GM12892 (cell line): ENCODE measurements at regions not wholly inside any gene's neighbourhood (a gene's known extent, or its start where the extent isn't known, plus 50 kb on each side); places are given as distances from the start of the nearest gene placed in this dataset.

Source experiments
- DNase-seq: peaks from one replicate; pipeline ENCODE4 v3.0.0; 2011; ENCODE audit not compliant: insufficient read length
- FAIRE-seq: peaks from 2 replicates; lab custom pipeline; 2011; peaks lifted over from hg19 to GRCh38; lab: Jason Lieb, UNC
- POLR2A ChIP-seq: IDR thresholded peaks from 2 replicates; pipeline ENCODE4 v1.6.1; 2011; ENCODE audit warnings: low read depth, low read length, control low read depth
- POLR2AphosphoS5 ChIP-seq: IDR thresholded peaks from 2 replicates; pipeline ENCODE4 v1.6.1; 2011; ENCODE audit warnings: low read depth, low read length, control low read depth
- TAF1 ChIP-seq: IDR thresholded peaks from 2 replicates; pipeline ENCODE4 v1.6.1; 2011; ENCODE audit warnings: low read depth, mild to moderate bottlenecking, control low read depth, low read length, borderline replicate concordance

DNA sequence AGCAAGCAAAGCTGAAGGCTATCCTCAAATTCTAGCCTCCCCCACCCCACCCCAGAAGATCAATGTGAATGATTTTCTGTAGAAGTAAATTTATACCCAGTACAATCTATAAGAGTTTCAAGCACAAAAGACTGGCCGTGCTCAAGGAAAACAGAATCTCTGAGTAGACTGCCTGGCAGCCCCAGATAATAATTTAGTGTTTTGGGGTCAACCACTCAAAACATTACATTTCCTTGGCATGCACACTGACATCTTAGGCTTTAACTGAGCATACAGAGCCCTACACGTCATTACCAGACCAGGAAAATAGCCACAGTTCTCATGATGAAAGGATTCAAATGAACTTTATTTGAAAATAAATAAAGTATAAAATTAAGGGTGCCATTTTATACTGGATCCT lies 376.5 kb downstream of the TBL1XR1 start:
- FAIRE-seq: no peak
- no peak for TF ChIP-seq POLR2A
- TF ChIP-seq POLR2AphosphoS5: no peak
- no peak for TF ChIP-seq TAF1
- no peak for DNase-seq

DNA sequence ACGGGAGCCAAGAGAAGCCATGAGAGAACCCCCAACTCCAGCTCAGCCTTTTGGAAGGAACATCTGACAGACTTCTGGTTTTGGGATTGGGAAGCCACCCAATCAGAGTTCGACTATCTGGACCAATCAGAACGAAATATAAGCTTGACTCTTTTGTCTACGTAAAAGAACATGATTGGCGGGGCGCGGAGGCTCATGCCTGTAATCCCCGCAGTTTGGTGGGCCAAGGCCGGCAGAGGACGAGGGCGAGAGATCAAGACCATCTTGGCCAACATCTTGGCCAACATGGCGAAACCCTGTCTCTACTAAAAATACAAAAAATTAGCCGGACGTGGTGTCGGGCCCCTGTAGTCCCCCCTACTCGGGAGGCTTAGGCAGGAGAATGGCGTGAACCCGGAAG lies 380.3 kb downstream of the TBL1XR1 start:
- no peak for FAIRE-seq
- no peak for TF ChIP-seq POLR2AphosphoS5
- no peak for TF ChIP-seq POLR2A
- TF ChIP-seq TAF1: no peak

DNA sequence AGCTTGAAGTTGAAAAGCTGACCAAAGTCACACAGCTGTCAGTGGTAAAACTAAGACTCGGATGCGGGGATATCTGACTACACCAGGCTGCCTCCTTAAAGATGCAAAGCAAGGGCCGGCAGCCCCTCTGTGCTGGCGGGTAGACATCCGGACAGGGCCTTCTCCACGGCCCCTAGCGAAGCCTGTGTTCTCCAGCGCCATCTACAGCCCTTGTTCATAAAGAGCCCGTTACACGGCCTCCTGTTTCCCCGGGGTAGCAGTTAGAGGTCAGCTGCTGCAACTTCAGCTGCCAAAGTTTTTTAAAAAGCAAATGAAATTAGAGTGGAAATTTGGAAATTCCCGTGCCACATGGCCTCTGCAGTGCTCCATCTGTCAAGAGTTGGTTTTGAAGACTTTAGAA lies 383.0 kb downstream of the TBL1XR1 start:
- peak; percentile 20 for DNase-seq

More for the DNA sequence above, 380.3 kb downstream of the TBL1XR1 start:
- DNase-seq: no peak

DNA sequence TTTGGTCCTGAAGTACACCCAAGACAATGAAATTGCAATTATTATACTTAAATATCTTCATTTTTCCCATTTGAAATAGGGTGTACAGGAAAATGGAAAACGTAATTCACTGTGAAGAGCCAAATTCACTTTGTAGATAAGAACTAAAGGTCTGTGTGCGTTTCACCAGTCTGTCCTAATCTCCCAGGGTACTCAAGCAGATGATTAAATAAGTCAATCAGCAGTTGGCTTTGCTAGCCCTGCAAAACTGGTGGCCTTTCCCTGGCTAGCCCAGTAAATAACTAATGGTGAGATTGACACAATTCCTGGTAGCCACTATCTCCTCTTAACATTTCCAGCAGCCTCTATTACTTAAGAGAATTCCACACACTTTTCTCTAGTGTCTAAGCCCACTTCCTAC lies 389.3 kb downstream of the TBL1XR1 start:
- FAIRE-seq: no peak
- no peak for DNase-seq
- TF ChIP-seq POLR2AphosphoS5: no peak
- no peak for TF ChIP-seq TAF1
- TF ChIP-seq POLR2A: no peak

More for the DNA sequence above, 383.0 kb downstream of the TBL1XR1 start:
- no peak for FAIRE-seq
- TF ChIP-seq TAF1: no peak
- TF ChIP-seq POLR2A: no peak
- TF ChIP-seq POLR2AphosphoS5: no peak

DNA sequence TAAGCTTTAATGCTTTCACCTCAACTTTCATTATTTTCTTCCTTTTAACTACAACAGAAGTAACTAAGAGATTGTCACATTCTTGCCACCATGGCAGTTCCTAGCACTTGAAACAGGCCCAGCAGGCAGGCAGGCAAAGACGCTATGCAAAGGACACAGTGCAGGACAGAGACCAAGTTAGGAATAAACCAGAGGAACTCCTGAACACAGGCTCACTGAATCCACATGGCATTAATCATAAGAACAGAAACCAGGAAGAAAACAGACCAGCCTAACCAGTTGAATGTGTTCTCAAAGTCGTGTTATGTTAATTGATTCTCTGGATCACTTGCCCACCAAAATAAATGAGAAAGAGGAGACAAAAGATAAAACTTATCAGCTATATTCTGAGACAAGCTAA lies 397.6 kb downstream of the TBL1XR1 start:
- TF ChIP-seq POLR2AphosphoS5: no peak
- no peak for TF ChIP-seq TAF1
- TF ChIP-seq POLR2A: no peak
- no peak for FAIRE-seq
- no peak for DNase-seq

DNA sequence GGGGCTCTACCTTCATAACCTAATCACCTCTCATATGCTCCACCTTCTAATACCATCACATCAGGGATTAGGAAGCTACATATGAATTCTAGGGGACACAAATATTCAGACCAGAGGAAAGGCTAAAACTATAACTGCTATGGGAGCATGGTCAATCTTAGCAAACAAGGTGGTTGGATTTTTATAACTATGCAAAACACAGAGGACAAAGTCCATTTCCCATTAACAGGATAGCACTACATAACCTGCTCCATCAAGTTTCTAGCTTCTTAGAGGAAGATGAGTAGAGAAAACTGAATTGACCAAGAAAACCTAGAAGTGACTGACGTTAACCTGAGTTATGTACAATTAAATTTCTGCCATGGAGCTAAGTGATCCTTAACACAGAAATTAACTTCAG lies 398.6 kb downstream of the TBL1XR1 start:
- TF ChIP-seq TAF1 (no peak), POLR2A (no peak), POLR2AphosphoS5 (no peak)
- DNase-seq (no peak), FAIRE-seq (no peak)

DNA sequence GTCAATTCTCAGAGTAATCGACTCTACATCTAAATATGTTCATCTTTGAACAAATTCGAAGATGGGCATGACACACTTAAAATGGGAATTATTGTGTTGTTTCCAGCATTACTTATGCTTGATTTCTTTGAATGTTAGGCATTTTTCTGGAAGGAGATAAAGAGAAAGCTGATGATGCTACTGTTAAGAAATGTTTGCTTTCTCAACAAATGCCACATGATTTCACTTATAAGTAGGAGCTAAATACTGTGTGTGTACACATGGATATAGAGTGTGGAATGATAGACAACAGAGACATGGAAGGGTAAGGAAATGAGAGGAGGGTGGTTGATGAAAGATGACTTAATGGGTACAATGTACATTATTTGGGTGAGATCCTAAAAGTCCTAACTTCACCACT lies 400.9 kb downstream of the TBL1XR1 start:
- no peak for TF ChIP-seq POLR2AphosphoS5
- TF ChIP-seq TAF1: no peak
- TF ChIP-seq POLR2A: no peak
- DNase-seq (no peak), FAIRE-seq (no peak)

DNA sequence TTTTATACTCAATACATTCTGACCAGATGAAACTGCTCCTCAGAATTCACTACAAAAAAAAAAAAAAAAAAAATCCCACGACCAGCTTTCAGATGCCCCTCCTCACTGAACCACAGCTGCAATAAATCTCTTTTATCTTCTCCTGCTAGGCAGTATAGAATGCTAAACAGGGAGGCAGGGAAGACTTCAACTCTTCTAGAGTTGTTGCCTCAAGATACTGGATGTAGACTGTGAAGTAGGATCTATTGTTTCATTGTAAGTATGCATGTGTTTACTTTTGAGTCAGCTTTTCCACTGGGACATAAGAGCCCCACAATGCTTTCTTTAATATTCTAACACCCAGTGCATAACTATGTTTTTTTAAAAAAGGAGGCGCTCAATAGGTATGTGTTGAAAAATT lies 401.4 kb downstream of the TBL1XR1 start:
- DNase-seq (no peak), FAIRE-seq (no peak)
- TF ChIP-seq TAF1: no peak
- no peak for TF ChIP-seq POLR2AphosphoS5
- no peak for TF ChIP-seq POLR2A

DNA sequence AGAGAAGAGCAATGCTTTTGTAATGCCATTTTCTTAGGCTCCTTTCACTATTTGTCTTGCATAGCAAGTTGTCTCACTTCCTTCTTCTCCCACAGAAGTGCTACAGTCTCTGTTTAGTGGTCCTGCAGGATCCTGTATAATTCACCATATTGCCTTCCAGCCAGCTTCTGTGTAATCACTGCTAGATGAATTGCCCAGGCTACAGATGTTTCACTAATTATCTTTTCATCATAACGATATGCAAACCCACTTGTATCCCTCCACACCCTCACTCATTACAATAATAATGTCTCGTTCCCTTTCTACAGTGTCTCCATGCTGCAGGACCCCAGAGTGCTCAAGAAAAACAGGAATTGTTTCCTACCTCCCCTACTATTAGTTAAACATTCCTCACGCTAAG lies 402.9 kb downstream of the TBL1XR1 start:
- DNase-seq: no peak
- FAIRE-seq: no peak
- TF ChIP-seq POLR2AphosphoS5: no peak
- TF ChIP-seq POLR2A: no peak
- no peak for TF ChIP-seq TAF1

DNA sequence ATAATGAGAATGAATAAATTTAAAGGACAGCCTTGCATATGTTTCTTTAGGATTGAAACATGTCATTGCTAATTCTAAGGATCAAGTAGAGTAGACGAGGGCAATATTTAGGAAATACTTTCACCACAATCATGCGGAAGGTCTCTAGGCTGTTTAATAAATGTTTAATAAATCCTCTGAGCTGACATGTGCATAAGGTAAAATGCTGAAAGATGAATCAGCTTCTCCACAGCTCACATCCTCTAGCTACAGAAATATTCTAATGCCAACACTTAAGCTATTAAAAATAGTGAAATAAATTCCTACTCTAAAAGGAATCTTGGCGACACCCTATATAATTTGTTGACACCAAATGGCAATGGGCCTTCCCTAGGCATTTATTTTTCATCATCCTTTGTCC lies 407.3 kb downstream of the TBL1XR1 start:
- DNase-seq (no peak), FAIRE-seq (no peak)
- TF ChIP-seq TAF1: no peak

DNA sequence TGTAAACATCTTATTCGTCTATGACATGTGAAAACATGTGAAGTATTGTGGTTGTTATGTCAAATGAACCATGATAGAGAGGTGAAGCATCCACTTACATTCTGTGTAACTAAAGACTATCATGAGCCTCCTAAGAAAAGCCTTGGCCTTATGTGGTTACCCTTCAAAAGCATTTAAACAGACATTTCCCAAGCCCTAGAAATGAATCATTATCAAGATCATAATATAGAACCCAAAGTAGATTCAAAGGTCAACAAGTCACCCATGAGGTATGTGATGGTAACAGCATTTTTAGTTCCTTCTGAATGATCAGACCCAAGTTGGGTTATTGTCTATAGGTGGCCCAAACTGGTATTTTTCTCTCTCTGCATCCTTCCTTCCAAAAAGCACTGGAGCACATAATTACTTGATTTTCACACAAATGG lies 408.0 kb downstream of the TBL1XR1 start:
- FAIRE-seq: no peak
- TF ChIP-seq POLR2AphosphoS5 (no peak), POLR2A (no peak), TAF1 (no peak)
- DNase-seq: no peak

DNA sequence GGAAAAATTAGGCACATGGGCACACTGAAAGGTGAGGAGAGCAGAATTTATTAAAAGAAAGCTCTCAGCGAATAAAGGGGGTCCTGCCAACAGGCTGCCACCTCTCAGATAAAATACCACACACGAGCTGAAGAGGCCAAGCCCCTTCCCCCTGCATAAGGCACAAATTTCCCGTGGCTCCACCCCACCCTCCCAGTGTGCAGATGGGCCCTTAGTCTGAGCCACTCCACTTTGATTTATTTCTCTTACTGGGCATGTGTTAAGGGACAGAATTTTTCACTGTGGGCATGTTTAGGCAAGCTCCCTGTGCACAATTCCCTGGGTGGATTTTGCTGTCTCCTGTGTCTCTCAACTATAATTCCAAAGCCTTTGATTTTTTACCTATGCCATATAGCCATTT lies 409.8 kb downstream of the TBL1XR1 start:
- TF ChIP-seq POLR2A (no peak), TAF1 (no peak), POLR2AphosphoS5 (no peak)
- FAIRE-seq: no peak
- DNase-seq: no peak

DNA sequence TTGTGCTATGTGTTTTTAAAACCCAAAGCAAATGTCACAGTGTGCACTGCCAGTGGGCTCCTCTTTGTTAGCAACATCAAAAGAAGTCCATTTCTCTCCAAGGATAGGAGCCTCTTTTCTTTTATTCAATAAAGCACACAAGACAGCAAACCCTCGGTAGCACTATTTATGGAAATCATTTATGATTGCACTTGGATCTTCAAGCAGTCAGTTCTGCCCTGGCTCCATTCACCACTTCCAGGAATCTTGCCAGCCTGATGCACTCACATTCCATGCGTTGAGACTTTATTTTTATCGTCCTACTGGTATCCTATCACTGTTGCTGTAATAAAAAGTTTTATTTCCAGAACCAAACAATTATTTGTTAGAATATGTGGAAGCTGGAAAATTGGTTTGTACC lies 412.1 kb downstream of the TBL1XR1 start:
- no peak for FAIRE-seq
- TF ChIP-seq TAF1: no peak
- TF ChIP-seq POLR2AphosphoS5: no peak
- TF ChIP-seq POLR2A: no peak

More for the DNA sequence above, 412.1 kb downstream of the TBL1XR1 start:
- DNase-seq: no peak
